ENCODE measurements at regions not wholly inside any gene's neighbourhood (a gene's known extent, or its start where the extent isn't known, plus 50 kb on each side); places are given as distances from the start of the nearest gene placed in this dataset.

DNA sequence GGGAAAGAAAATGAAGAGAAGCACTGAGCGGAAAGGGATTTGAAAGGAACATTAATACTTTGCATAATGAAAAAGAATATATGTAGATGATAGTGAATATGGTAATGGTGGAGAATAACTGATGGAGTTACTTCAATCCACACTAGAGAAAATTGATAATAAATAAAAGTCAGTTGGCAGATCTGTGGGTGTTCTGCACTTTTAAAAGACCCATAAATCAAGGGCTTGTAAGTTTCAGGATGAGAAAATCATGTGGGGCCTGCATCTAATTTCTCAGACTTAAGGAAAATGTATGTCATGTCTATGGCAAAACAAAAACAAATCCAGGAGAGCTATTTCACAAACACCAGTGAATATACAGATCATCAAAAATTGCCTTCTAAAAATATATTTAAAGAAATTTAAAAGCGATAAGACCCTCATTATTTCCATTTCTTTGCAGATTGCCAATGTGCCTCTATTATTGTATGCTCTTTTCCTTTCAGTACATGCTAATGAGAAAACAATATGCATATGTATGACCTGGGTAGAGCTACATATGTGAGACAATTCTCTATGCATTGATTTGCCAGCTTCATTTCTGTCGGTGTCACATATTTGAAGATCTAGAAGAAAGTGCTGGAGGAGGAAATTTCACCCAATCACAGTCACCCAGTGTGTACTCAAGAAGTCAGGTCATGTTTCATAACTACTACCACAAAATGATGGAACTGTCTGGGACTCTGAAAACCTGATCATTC, 269.9 kb upstream of the PDZRN3 start:
- no peaks in the 10 kb centered on the region for H3K9me3 ChIP-seq
- no peaks in the 10 kb centered on the region for H3K27me3 ChIP-seq
- DNase-seq = no peak
- no peak overlapping the region for H3K27ac ChIP-seq
- TF ChIP-seq, protein P1, sequence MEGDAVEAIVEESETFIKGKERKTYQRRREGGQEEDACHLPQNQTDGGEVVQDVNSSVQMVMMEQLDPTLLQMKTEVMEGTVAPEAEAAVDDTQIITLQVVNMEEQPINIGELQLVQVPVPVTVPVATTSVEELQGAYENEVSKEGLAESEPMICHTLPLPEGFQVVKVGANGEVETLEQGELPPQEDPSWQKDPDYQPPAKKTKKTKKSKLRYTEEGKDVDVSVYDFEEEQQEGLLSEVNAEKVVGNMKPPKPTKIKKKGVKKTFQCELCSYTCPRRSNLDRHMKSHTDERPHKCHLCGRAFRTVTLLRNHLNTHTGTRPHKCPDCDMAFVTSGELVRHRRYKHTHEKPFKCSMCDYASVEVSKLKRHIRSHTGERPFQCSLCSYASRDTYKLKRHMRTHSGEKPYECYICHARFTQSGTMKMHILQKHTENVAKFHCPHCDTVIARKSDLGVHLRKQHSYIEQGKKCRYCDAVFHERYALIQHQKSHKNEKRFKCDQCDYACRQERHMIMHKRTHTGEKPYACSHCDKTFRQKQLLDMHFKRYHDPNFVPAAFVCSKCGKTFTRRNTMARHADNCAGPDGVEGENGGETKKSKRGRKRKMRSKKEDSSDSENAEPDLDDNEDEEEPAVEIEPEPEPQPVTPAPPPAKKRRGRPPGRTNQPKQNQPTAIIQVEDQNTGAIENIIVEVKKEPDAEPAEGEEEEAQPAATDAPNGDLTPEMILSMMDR (IDR thresholded peaks at IDR 0.05) = no peak
- no peak overlapping the region for H3K4me3 ChIP-seq
- H3K36me3 ChIP-seq = no peaks in the 10 kb centered on the region
- intact Hi-C loops (cut with DNase I; ENCODE audit: low total_unique reads) = no loop called here
- no peaks in the 10 kb centered on the region for H3K4me1 ChIP-seq

- no peaks in the 10 kb centered on the region for H3K4me1 ChIP-seq
- no peak for DNase-seq
- H3K27me3 ChIP-seq = no peaks in the 10 kb centered on the region
- no peaks in the 10 kb centered on the region for H3K9me3 ChIP-seq
- intact Hi-C loops (cut with DNase I; ENCODE audit: low total_unique reads) = no loop called here
- no peaks in the 10 kb centered on the region for H3K36me3 ChIP-seq
- TF ChIP-seq, protein P1 (IDR thresholded peaks at IDR 0.05) = no peak
- H3K4me3 ChIP-seq = no peak overlapping the region
- no peak overlapping the region for H3K27ac ChIP-seq
Measured at GRCh38 chr3:73893089-73893488, 268.3 kb upstream of the PDZRN3 start.

DNA sequence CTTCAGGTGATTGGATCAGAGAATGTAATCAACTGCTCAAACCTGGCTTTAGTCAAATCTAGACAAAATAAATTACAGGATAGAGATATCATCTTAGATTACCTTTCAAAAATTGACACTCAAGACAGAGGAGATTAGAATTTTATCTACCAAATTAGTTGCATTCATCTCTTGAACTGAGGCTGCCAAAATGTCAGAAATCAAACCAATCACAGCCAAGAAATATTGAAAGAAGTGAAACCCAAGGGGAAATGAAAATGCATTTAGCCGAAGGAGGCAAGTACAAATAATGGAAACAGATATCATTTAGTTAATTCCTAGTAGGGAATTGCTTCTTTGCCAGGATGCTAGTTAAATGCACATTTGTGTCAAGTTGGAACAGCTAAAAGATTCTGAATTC, 261.1 kb upstream of the PDZRN3 start:
- TF ChIP-seq, protein P1 (IDR thresholded peaks at IDR 0.05) = no peak
- DNase-seq = no peak
- Histone ChIP-seq H3K4me3 (no peak overlapping the region), H3K36me3 (no peaks in the 10 kb centered on the region), H3K27me3 (no peaks in the 10 kb centered on the region), H3K9me3 (no peaks in the 10 kb centered on the region), H3K4me1 (no peaks in the 10 kb centered on the region), H3K27ac (no peak overlapping the region)
- intact Hi-C loops (cut with DNase I; ENCODE audit: low total_unique reads) = no loop called here

DNA sequence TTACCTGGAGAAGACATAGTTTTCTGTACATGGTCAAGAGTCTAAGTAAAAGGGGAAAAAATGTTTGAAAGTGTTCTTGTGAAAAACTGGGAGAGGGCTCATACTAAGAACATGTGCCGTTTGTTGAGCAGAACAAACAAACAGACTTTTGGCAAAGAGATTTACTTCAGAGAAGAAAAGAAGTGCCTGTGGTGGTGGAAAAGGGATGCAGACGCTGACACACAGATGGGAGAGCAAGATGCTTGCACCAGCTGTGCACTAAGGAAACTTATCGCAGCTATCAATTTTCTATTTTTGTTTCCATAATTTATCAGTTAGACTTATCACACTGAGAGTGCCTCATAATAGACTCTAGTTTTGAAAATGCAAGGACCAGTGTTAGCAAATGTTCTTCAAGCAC, 259.6 kb upstream of the PDZRN3 start:
- Histone ChIP-seq H3K36me3 (no peaks in the 10 kb centered on the region), H3K9me3 (no peaks in the 10 kb centered on the region), H3K27me3 (no peaks in the 10 kb centered on the region), H3K27ac (no peak overlapping the region), H3K4me3 (no peak overlapping the region), H3K4me1 (no peaks in the 10 kb centered on the region)
- TF ChIP-seq, protein P1 (IDR thresholded peaks at IDR 0.05) = no peak
- intact Hi-C loops (cut with DNase I; ENCODE audit: low total_unique reads) = no loop called here
- no peak for DNase-seq

GRCh38 chr3:73883497-73883896, 258.8 kb upstream of the PDZRN3 start:
- intact Hi-C loops (cut with DNase I; ENCODE audit: low total_unique reads) = no loop called here
- TF ChIP-seq, protein P1 (IDR thresholded peaks at IDR 0.05) = no peak
- Histone ChIP-seq H3K9me3 (no peaks in the 10 kb centered on the region), H3K4me3 (no peak overlapping the region), H3K27ac (no peak overlapping the region), H3K27me3 (no peaks in the 10 kb centered on the region), H3K36me3 (no peaks in the 10 kb centered on the region), H3K4me1 (no peaks in the 10 kb centered on the region)
- DNase-seq = no peak

All from tibial artery (tissue), 4 donors.